C4-2B (cell line): ENCODE measurements at regions not wholly inside any gene's neighbourhood (a gene's known extent, or its start where the extent isn't known, plus 50 kb on each side); places are given as distances from the start of the nearest gene placed in this dataset.

Source experiments
- H3K27ac ChIP-seq: fragments of 450-650 bp; 2 replicates; pipeline ENCODE4 v1.5.1; 2017
- ZFX ChIP-seq: fragments of 450-650 bp; IDR thresholded peaks from 2 replicates; pipeline ENCODE4 v1.6.1; 2017
- TF ChIP-seq, protein P1 (sequence below): fragments of 450-650 bp; conservative IDR thresholded peaks from 2 replicates; pipeline ENCODE4 v1.5.1; 2017; ENCODE audit warnings: mild to moderate bottlenecking

GRCh38 chr18:39935598-39935997, 2019.4 kb upstream of the PIK3C3 start:
- TF ChIP-seq, protein P1, sequence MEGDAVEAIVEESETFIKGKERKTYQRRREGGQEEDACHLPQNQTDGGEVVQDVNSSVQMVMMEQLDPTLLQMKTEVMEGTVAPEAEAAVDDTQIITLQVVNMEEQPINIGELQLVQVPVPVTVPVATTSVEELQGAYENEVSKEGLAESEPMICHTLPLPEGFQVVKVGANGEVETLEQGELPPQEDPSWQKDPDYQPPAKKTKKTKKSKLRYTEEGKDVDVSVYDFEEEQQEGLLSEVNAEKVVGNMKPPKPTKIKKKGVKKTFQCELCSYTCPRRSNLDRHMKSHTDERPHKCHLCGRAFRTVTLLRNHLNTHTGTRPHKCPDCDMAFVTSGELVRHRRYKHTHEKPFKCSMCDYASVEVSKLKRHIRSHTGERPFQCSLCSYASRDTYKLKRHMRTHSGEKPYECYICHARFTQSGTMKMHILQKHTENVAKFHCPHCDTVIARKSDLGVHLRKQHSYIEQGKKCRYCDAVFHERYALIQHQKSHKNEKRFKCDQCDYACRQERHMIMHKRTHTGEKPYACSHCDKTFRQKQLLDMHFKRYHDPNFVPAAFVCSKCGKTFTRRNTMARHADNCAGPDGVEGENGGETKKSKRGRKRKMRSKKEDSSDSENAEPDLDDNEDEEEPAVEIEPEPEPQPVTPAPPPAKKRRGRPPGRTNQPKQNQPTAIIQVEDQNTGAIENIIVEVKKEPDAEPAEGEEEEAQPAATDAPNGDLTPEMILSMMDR, result no peak
- TF ChIP-seq ZFX, result no peak
- no peak overlapping the region for H3K27ac ChIP-seq

DNA sequence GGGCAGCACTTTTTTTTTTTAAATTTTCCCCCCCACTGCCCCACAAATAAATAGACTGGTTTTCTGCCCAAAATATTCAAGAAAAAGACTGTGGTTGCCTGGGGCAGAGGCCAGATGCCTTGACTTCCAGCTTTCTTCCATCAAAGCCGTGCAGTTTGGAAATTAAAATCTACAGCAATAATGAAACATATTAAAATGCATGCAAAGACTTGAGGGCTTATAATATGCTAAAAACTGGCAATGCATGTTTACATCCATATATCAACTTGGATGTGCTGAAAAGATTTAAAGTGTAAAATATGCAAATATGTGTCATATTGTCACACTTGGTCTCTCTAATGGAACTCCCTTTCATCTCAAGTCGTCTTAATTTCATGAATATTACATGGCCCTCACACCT, 2036.2 kb upstream of the PIK3C3 start:
- no peak overlapping the region for H3K27ac ChIP-seq
- no peak for TF ChIP-seq ZFX

GRCh38 chr18:39913672-39914366, 2041.2 kb upstream of the PIK3C3 start:
- no peak for TF ChIP-seq ZFX
- TF ChIP-seq, protein P1, result no peak
- no peak overlapping the region for H3K27ac ChIP-seq

DNA sequence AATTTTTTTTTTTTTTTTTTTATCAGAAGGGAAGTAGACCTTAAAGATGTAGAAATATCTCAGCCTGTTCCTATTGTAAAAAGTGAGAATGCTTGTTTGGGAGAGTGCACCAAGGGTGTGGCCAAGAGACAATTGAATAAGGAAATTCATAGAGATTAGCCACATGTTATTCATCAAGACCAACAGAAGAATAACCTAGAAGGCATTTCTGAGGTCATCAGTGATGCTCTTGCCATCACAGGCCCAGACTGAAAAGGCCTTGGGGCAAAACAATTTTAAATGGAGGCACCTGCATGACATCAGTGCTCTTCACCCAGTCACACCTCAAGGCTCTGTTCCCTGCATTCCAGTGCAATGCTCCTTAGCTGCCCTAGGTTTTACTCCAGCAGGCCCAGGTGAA, 2043.3 kb upstream of the PIK3C3 start:
- TF ChIP-seq ZFX, result no peak
- TF ChIP-seq, protein P1, result no peak
- no peak overlapping the region for H3K27ac ChIP-seq

DNA sequence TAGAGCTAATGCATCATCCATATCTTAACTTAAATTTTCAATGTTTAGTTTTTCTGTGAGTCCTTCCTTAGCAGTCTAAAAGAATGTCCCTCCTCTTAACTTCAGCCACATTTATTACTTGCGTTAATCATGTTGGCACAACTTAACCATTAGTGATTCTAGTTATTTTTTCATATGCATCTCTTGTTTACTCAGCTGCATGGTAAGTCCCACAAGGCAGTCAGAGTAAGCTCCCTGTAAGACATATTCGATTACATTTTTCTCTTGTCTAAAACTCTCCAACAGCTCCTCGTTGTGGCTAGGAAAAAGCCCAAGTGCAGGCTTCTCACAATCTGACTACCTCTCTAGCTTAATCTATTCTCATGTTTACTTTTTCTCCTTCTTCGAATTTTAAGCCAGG, 2045.3 kb upstream of the PIK3C3 start:
- no peak overlapping the region for H3K27ac ChIP-seq

DNA sequence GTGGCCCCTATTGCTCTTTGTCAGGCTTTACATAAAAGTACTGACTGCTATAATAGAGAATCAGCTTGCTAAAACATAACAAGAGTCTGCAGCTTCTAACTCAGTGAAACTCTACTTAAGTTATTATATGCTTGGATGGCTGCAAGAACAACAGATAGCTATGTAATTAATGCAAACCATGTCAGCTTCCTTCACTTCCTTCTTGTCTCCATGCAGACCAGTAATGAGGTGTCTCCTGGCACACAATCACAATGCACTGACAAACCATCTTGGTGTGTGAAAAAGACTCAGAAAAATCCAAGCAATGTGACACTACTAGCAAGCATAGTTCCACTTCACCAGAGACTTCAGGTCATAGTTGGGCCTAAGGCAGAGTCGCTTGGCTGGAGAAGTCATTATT, 2068.9 kb upstream of the PIK3C3 start:
- H3K27ac ChIP-seq, result no peak overlapping the region
- TF ChIP-seq, protein P1, result no peak
- no peak for TF ChIP-seq ZFX

More for the DNA sequence above, 2045.3 kb upstream of the PIK3C3 start:
- TF ChIP-seq ZFX, result no peak
- TF ChIP-seq, protein P1, result no peak

- TF ChIP-seq ZFX, result no peak
- TF ChIP-seq, protein P1, result no peak
- H3K27ac ChIP-seq, result no peak overlapping the region
These were observed 2082.4 kb upstream of the PIK3C3 start for GRCh38 chr18:39872651-39873050.

DNA sequence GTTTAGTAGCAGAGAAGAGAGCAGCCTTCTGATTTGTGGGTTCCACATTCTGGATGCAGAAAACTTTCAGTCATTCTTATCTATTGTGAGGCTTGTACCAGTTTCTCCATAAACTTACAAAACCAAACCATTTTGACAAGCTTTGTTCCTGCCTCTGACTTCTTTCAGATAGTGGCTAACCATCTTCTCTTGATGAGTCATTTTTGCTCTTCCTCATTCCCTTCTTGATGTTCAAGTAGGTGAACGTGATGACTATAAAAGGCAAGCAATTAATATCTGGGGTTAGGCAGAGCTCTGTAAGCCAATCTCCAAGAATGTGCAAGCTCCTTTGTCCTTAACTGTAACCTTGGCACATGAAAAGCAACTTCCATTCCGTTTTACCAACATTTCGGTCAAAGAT, 2083.1 kb upstream of the PIK3C3 start:
- TF ChIP-seq, protein P1, result no peak
- no peak for TF ChIP-seq ZFX
- H3K27ac ChIP-seq, result no peak overlapping the region
